ENCODE measurements at regions not wholly inside any gene's neighbourhood (a gene's known extent, or its start where the extent isn't known, plus 50 kb on each side); places are given as distances from the start of the nearest gene placed in this dataset.

DNA sequence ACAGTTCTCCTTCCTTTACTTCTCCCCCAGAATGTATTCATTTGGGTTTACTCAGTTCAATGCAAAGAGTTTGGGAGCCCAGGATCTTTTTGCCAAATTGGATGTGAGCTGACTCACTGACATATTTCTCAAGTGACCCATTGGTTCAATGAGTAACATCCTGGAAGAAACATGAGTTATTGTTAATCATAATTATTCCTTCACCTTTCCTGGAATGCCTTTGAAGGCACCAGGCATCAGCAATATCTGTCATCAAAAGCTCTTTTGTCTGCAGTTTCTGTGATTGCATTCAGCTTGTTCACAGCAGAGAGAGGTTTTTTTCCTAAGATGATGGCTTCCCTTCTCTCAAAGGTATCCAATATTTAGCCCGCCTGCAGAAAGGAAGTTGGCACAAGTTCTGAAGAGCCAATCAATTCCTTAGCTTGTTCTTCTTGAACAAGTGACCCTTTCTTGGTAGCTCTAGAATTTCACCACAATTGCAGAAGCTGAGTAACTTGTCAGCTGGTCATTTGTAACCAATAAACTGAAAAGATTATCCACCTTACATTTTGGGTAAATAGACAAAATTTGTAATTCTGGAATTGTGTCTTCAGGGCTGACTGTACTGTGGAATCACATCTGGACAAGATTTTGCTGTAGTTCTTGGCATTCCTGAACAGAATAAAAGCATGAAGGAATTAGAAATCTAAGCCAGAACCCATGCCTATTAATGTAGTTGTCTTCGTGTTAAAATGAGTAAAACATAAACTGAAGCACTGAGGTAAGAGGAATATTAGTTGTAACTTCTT lies 72.2 kb upstream of the TMEM17 start:
- Histone ChIP-seq H3K9me3 (no peaks in the 10 kb centered on the region), H3K36me3 (no peaks in the 10 kb centered on the region), H3K4me1 (no peaks in the 10 kb centered on the region), H3K27ac (peak overlapping the region in 1 of 2 donors; percentile 7), H3K27me3 (no peaks in the 10 kb centered on the region), H3K4me3 (no peak overlapping the region)
- intact Hi-C loops (cut with DNase I; ENCODE audit: low total_unique reads) = no loop called here
- no peak for DNase-seq
- TF ChIP-seq, protein P1, sequence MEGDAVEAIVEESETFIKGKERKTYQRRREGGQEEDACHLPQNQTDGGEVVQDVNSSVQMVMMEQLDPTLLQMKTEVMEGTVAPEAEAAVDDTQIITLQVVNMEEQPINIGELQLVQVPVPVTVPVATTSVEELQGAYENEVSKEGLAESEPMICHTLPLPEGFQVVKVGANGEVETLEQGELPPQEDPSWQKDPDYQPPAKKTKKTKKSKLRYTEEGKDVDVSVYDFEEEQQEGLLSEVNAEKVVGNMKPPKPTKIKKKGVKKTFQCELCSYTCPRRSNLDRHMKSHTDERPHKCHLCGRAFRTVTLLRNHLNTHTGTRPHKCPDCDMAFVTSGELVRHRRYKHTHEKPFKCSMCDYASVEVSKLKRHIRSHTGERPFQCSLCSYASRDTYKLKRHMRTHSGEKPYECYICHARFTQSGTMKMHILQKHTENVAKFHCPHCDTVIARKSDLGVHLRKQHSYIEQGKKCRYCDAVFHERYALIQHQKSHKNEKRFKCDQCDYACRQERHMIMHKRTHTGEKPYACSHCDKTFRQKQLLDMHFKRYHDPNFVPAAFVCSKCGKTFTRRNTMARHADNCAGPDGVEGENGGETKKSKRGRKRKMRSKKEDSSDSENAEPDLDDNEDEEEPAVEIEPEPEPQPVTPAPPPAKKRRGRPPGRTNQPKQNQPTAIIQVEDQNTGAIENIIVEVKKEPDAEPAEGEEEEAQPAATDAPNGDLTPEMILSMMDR (IDR thresholded peaks at IDR 0.05) = no peak
- no peak for TF ChIP-seq POLR2A (IDR thresholded peaks at IDR 0.05)

DNA sequence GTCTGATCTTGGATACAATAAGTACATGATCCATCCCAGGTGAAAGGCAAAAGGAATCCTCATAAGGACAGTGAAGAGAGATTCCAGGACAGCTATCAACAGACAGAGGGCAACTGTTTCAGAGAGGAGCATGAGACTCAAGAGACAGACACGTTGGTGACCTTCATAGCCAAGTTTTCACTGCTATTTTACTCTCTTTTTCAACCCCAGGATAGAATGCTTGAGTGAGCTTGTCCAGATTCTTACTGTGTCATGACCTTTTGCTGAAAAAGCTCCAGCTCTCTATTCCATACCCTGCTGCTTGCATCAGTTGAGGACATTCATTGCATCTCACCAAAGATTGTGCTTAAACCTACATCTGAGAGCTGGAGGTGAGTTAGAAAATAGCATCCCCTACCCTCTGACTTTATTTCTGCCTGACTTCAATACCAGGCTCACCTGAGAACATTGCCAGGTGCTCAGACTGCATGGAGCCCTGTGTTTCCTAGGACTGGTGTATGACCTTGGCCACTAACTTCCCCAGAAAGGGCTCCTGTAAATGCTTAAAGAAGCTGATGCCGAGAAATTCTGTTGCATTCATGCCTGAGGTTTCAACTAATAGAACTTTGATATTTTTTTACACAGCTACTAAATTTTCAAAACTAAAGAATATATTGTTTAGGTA lies 70.4 kb upstream of the TMEM17 start:
- no peaks in the 10 kb centered on the region for H3K9me3 ChIP-seq
- no peak for TF ChIP-seq POLR2A (IDR thresholded peaks at IDR 0.05)
- TF ChIP-seq, protein P1 (IDR thresholded peaks at IDR 0.05) = no peak
- DNase-seq = no peak
- H3K36me3 ChIP-seq = no peaks in the 10 kb centered on the region
- H3K27me3 ChIP-seq = no peaks in the 10 kb centered on the region
- intact Hi-C loops (cut with DNase I; ENCODE audit: low total_unique reads) = no loop called here
- H3K4me3 ChIP-seq = no peak overlapping the region
- no peaks in the 10 kb centered on the region for H3K4me1 ChIP-seq
- H3K27ac ChIP-seq = peak overlapping the region; percentile 19 to 29

- no peak overlapping the region for H3K27ac ChIP-seq
- H3K4me1 ChIP-seq = no peaks in the 10 kb centered on the region
- H3K36me3 ChIP-seq = no peaks in the 10 kb centered on the region
- no peaks in the 10 kb centered on the region for H3K27me3 ChIP-seq
- H3K4me3 ChIP-seq = no peak overlapping the region
- DNase-seq = no peak
- intact Hi-C loops (cut with DNase I; ENCODE audit: low total_unique reads) = no loop called here
- no peaks in the 10 kb centered on the region for H3K9me3 ChIP-seq
- TF ChIP-seq, protein P1 (IDR thresholded peaks at IDR 0.05) = no peak
- TF ChIP-seq POLR2A (IDR thresholded peaks at IDR 0.05) = no peak
Measured at GRCh38 chr2:62573936-62574335, 67.9 kb upstream of the TMEM17 start.

GRCh38 chr2:62573137-62573731 lies 67.2 kb upstream of the TMEM17 start:
- Histone ChIP-seq H3K9me3 (no peaks in the 10 kb centered on the region), H3K4me3 (no peak overlapping the region), H3K4me1 (no peaks in the 10 kb centered on the region), H3K27me3 (no peaks in the 10 kb centered on the region), H3K36me3 (no peaks in the 10 kb centered on the region), H3K27ac (no peak overlapping the region)
- no peak for DNase-seq
- intact Hi-C loops (cut with DNase I; ENCODE audit: low total_unique reads) = no loop called here
- TF ChIP-seq, protein P1 (IDR thresholded peaks at IDR 0.05) = no peak
- TF ChIP-seq POLR2A (IDR thresholded peaks at IDR 0.05) = no peak

Measured in uterus (tissue), 3 donors.